NB4 (cell line): ENCODE measurements at regions not wholly inside any gene's neighbourhood (a gene's known extent, or its start where the extent isn't known, plus 50 kb on each side); places are given as distances from the start of the nearest gene placed in this dataset.

Experiments used
- DNase-seq: peaks from one replicate; pipeline ENCODE4 v3.0.0; 2010; ENCODE audit warnings: low read depth
- H3K4me3 ChIP-seq: one replicate; pipeline ENCODE4 v1.5.1; 2011; ENCODE audit warnings: mild to moderate bottlenecking, low read depth, low read length, moderate library complexity
- CTCF ChIP-seq: IDR thresholded peaks from one replicate; pipeline ENCODE4 v1.5.1; 2012; ENCODE audit warnings: low read depth, low read length
- MYC ChIP-seq: IDR thresholded peaks from 2 replicates; pipeline ENCODE4 v1.6.1; 2011; ENCODE audit warnings: low read depth, low read length
- POLR2A ChIP-seq: IDR thresholded peaks from 2 replicates; pipeline ENCODE4 v1.6.1; 2011; ENCODE audit warnings: mild to moderate bottlenecking; ENCODE audit not compliant: insufficient read length; ENCODE audit errors: extremely low read depth
- TF ChIP-seq, protein P1 (sequence below): IDR thresholded peaks from 2 replicates; pipeline ENCODE4 v1.6.1; 2011; ENCODE audit warnings: low read depth, low read length

DNA sequence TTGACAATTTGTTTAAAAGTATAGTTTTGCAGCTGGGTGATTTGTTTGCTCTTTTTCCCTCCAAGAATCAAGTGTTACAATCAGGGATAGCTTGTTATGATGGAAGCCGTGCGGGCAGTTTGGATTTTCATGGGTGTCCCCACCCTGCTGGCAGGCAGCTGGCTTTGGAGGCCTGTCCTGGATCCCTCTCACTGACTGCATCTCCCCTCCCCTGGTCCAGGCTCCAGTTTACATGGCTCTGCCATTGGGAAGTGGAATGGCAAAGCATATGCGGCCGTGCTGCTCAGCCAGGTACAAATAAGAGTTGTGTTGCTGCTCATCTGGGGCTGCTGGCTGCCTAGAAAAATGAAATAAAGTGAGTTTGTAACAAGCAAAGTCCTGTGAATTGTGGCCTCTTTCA, 76.0 kb downstream of the CXCL12 start:
- no peak overlapping the region for H3K4me3 ChIP-seq
- no peak for DNase-seq
- TF ChIP-seq, protein P1, sequence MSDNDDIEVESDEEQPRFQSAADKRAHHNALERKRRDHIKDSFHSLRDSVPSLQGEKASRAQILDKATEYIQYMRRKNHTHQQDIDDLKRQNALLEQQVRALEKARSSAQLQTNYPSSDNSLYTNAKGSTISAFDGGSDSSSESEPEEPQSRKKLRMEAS, result no peak
- TF ChIP-seq CTCF (no peak), POLR2A (no peak), MYC (no peak)

GRCh38 chr10:44307691-44308090, 77.2 kb downstream of the CXCL12 start:
- no peak for DNase-seq
- TF ChIP-seq, protein P1, result no peak
- TF ChIP-seq POLR2A (no peak), MYC (no peak), CTCF (no peak)

GRCh38 chr10:44306762-44307161, 78.1 kb downstream of the CXCL12 start:
- no peak overlapping the region for H3K4me3 ChIP-seq
- peak; percentile 28 for DNase-seq
- no peak for TF ChIP-seq MYC
- TF ChIP-seq CTCF, result peak; percentile 40
- TF ChIP-seq, protein P1, result no peak

More at GRCh38 chr10:44307691-44308090, 77.2 kb downstream of the CXCL12 start:
- no peak overlapping the region for H3K4me3 ChIP-seq

DNA sequence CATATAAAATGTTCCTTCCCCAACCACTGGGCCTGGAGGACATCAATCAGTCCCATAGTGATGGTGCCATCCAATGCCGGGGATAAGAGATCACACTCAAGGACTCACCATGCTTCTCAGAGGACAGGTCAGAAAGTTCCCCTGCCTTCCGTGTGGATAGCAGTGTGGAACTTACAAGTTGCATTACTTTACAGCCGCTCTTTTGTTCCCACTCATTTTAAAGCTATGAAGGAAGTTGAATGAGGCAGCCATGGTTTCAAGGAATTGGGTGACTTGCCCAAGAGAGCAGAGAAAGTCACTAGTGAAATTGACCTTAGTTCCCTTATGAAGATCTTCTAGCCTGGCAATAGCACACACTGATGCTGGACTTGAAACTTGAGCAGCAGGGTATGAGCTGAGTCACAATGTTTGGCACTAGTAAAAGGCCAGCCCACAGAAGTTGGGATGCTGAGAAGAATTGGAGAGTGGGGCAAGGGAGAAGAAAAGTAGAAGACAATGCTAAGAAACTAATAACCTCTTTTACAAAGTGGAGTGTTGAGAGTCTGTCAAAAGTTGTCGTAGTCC, 78.7 kb downstream of the CXCL12 start:
- H3K4me3 ChIP-seq, result no peak overlapping the region
- DNase-seq, result no peak
- TF ChIP-seq MYC (no peak), POLR2A (no peak), CTCF (no peak)
- TF ChIP-seq, protein P1, result no peak

GRCh38 chr10:44301781-44302355, 83.0 kb downstream of the CXCL12 start:
- DNase-seq, result no peak
- no peak for TF ChIP-seq MYC
- TF ChIP-seq POLR2A, result no peak
- TF ChIP-seq, protein P1, result no peak
- TF ChIP-seq CTCF, result no peak
- H3K4me3 ChIP-seq, result no peak overlapping the region
